A549 (cell line): ENCODE measurements at regions not wholly inside any gene's neighbourhood (a gene's known extent, or its start where the extent isn't known, plus 50 kb on each side); places are given as distances from the start of the nearest gene placed in this dataset.

ENCODE experiments used
- CEBPB ChIP-seq, 2 experiments: fragments of >200 bp in 1 of 2; sonication (Bioruptor Twin) in 1 of 2; formaldehyde crosslinking in 1 of 2; IDR thresholded peaks; 2 replicates each; pipeline ENCODE4 v1.6.1; 2012 to 2016
- CHD2 ChIP-seq: fragments of 150-350 bp; IDR thresholded peaks from 2 replicates; pipeline ENCODE4 v1.6.1; 2014; ENCODE audit warnings: low read length; ENCODE audit not compliant: partially characterized antibody
- ELK1 ChIP-seq: fragments of 150-350 bp; IDR thresholded peaks from 2 replicates; pipeline ENCODE4 v1.6.1; 2014; ENCODE audit warnings: low read depth, mild to moderate bottlenecking, low read length
- EP300 ChIP-seq, 2 experiments: fragments of >200 bp; sonication (Bioruptor Twin); formaldehyde crosslinking; IDR thresholded peaks; 2 replicates in 1 of 2; 3 replicates in 1 of 2; pipeline ENCODE4 v1.6.1; 2016 to 2017
- KDM1A ChIP-seq: fragments of 200-600 bp; sonication (generic); IDR thresholded peaks from 2 replicates; pipeline ENCODE4 v1.6.1; 2016; ENCODE audit warnings: low read depth, mild to moderate bottlenecking
- MAFK ChIP-seq: fragments of 450-650 bp; IDR thresholded peaks from 2 replicates; pipeline ENCODE4 v1.6.1; 2014; ENCODE audit not compliant: partially characterized antibody
- MAZ ChIP-seq: fragments of 150-350 bp; IDR thresholded peaks from 2 replicates; pipeline ENCODE4 v1.6.1; 2014; ENCODE audit warnings: antibody characterized with exemption, low read depth, low read length, borderline replicate concordance
- POLR2A ChIP-seq: IDR thresholded peaks from 2 replicates; pipeline ENCODE4 v1.6.1; 2012; ENCODE audit warnings: mild to moderate bottlenecking, low read length
- SMC3 ChIP-seq: fragments of >200 bp; sonication (Bioruptor Twin); formaldehyde crosslinking; IDR thresholded peaks from 3 replicates; pipeline ENCODE4 v1.6.1; 2018; ENCODE audit warnings: inconsistent platforms
- ZNF302 ChIP-seq: fragments of 250-450 bp; sonication (Bioruptor Pico); IDR thresholded peaks from 2 replicates; pipeline ENCODE4 v1.9.0; 2021; ENCODE audit warnings: inconsistent platforms, mild to moderate bottlenecking, moderate library complexity
- TF ChIP-seq, protein P1 (sequence below): fragments of 450-650 bp; IDR thresholded peaks from 2 replicates; pipeline ENCODE4 v1.6.1; 2014; ENCODE audit warnings: antibody characterized with exemption
- TF ChIP-seq, protein P2 (sequence below): fragments of 200-600 bp; sonication (generic); IDR thresholded peaks from 2 replicates; pipeline ENCODE4 v1.6.1; 2016; ENCODE audit warnings: antibody characterized with exemption, mild to moderate bottlenecking, moderate library complexity
- TF ChIP-seq, protein P3 (sequence below): fragments of >200 bp; sonication (Bioruptor Twin); formaldehyde crosslinking; IDR thresholded peaks from 3 replicates; pipeline ENCODE4 v1.5.1; 2016
- TF ChIP-seq, protein P4 (sequence below): IDR thresholded peaks from 2 replicates; pipeline ENCODE4 v1.6.1; 2012; ENCODE audit warnings: low read depth, borderline replicate concordance

DNA sequence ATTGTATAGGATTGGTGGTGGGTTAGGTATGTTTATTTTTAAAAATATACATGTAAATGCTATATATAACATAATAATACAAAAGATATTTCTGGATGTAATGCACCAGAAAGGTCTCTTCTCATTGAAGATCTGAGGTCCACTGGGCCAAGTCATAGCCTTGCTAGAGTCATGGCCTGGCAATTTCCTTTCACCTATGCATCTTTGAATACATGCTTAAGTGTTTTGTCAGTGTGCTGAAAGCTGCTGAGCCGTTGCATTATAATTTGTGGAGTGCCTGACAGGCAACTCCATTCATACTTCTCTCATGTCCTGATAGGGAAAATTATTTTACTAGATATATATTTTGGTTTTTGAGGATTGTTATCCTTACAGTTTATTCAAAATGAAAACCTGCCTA is 410.2 kb upstream of the CT83 start:
- TF ChIP-seq, protein P1, sequence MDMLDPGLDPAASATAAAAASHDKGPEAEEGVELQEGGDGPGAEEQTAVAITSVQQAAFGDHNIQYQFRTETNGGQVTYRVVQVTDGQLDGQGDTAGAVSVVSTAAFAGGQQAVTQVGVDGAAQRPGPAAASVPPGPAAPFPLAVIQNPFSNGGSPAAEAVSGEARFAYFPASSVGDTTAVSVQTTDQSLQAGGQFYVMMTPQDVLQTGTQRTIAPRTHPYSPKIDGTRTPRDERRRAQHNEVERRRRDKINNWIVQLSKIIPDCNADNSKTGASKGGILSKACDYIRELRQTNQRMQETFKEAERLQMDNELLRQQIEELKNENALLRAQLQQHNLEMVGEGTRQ, result no peak
- TF ChIP-seq, protein P2, sequence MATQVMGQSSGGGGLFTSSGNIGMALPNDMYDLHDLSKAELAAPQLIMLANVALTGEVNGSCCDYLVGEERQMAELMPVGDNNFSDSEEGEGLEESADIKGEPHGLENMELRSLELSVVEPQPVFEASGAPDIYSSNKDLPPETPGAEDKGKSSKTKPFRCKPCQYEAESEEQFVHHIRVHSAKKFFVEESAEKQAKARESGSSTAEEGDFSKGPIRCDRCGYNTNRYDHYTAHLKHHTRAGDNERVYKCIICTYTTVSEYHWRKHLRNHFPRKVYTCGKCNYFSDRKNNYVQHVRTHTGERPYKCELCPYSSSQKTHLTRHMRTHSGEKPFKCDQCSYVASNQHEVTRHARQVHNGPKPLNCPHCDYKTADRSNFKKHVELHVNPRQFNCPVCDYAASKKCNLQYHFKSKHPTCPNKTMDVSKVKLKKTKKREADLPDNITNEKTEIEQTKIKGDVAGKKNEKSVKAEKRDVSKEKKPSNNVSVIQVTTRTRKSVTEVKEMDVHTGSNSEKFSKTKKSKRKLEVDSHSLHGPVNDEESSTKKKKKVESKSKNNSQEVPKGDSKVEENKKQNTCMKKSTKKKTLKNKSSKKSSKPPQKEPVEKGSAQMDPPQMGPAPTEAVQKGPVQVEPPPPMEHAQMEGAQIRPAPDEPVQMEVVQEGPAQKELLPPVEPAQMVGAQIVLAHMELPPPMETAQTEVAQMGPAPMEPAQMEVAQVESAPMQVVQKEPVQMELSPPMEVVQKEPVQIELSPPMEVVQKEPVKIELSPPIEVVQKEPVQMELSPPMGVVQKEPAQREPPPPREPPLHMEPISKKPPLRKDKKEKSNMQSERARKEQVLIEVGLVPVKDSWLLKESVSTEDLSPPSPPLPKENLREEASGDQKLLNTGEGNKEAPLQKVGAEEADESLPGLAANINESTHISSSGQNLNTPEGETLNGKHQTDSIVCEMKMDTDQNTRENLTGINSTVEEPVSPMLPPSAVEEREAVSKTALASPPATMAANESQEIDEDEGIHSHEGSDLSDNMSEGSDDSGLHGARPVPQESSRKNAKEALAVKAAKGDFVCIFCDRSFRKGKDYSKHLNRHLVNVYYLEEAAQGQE, result no peak
- TF ChIP-seq, protein P3, sequence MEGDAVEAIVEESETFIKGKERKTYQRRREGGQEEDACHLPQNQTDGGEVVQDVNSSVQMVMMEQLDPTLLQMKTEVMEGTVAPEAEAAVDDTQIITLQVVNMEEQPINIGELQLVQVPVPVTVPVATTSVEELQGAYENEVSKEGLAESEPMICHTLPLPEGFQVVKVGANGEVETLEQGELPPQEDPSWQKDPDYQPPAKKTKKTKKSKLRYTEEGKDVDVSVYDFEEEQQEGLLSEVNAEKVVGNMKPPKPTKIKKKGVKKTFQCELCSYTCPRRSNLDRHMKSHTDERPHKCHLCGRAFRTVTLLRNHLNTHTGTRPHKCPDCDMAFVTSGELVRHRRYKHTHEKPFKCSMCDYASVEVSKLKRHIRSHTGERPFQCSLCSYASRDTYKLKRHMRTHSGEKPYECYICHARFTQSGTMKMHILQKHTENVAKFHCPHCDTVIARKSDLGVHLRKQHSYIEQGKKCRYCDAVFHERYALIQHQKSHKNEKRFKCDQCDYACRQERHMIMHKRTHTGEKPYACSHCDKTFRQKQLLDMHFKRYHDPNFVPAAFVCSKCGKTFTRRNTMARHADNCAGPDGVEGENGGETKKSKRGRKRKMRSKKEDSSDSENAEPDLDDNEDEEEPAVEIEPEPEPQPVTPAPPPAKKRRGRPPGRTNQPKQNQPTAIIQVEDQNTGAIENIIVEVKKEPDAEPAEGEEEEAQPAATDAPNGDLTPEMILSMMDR, result no peak
- TF ChIP-seq MAZ, result no peak
- no peak for TF ChIP-seq POLR2A
- TF ChIP-seq ZNF302 (CRISPR knock-in tag), result no peak
- no peak for TF ChIP-seq EP300 (IDR thresholded peaks at IDR 0.05)
- no peak for TF ChIP-seq CHD2
- TF ChIP-seq CEBPB (IDR thresholded peaks at IDR 0.05), result no peak
- TF ChIP-seq SMC3, result no peak
- TF ChIP-seq ELK1, result no peak
- TF ChIP-seq MAFK, result no peak
- TF ChIP-seq, protein P4, sequence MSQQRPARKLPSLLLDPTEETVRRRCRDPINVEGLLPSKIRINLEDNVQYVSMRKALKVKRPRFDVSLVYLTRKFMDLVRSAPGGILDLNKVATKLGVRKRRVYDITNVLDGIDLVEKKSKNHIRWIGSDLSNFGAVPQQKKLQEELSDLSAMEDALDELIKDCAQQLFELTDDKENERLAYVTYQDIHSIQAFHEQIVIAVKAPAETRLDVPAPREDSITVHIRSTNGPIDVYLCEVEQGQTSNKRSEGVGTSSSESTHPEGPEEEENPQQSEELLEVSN, result no peak
- TF ChIP-seq KDM1A, result no peak
